ENCODE measurements at regions not wholly inside any gene's neighbourhood (a gene's known extent, or its start where the extent isn't known, plus 50 kb on each side); places are given as distances from the start of the nearest gene placed in this dataset.

DNA sequence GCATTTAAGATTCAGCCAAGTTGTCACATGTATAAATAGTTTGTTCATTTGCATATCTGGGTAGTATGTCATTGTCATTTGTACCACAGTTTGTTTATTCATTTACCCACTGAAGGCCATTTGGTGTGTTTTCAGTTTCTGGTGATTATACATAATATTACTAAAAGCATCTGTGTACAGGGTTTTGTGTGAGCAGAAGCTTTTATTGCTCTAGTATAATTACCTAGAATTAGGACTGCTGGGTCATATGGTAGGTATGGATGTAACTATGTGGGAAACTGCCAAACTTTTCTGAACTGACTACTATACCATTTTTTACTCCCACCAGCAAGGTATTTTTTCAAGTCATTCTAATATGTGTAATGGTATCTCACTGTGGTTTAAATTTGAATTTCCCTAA is 584.0 kb upstream of the GHITM start:
- TF ChIP-seq, protein P1, sequence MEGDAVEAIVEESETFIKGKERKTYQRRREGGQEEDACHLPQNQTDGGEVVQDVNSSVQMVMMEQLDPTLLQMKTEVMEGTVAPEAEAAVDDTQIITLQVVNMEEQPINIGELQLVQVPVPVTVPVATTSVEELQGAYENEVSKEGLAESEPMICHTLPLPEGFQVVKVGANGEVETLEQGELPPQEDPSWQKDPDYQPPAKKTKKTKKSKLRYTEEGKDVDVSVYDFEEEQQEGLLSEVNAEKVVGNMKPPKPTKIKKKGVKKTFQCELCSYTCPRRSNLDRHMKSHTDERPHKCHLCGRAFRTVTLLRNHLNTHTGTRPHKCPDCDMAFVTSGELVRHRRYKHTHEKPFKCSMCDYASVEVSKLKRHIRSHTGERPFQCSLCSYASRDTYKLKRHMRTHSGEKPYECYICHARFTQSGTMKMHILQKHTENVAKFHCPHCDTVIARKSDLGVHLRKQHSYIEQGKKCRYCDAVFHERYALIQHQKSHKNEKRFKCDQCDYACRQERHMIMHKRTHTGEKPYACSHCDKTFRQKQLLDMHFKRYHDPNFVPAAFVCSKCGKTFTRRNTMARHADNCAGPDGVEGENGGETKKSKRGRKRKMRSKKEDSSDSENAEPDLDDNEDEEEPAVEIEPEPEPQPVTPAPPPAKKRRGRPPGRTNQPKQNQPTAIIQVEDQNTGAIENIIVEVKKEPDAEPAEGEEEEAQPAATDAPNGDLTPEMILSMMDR (IDR thresholded peaks at IDR 0.05), result no peak
- no peak for TF ChIP-seq POLR2A (IDR thresholded peaks at IDR 0.05)
